ENCODE measurements at regions not wholly inside any gene's neighbourhood (a gene's known extent, or its start where the extent isn't known, plus 50 kb on each side); places are given as distances from the start of the nearest gene placed in this dataset.

GRCh38 chr13:59112221-59112718 lies 1051.5 kb downstream of the DIAPH3 start:
- no peak for DNase-seq (ENCODE audit: low read depth in 2 of 2)

- no peak for DNase-seq (ENCODE audit: low read depth in 2 of 2)
Measured at GRCh38 chr13:59119475-59119874, 1044.3 kb downstream of the DIAPH3 start.

DNA sequence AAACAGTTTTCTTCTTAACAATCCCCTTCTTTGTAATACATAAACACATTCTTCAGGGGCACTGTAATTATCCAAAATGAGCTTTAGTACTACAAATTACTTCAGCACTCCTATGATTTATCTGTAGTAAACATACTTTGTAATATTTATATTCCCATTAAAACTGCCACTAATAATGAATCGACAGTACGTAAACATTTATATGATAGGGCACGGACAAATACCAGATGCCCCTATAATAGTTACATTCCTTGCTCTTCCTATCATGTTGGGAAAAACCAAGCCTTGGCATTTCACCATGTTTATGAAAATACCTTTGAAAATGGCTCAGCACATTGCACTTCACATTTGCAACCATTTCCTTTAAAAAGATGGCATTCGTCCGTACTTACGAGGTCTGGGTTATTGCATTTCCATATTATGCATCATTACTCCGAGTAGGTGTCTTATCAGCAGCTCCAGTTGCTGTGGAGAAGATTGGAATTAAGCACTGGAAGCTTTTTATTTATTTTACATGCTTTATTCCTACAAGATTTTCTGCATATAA lies 1043.4 kb downstream of the DIAPH3 start:
- no peak for DNase-seq (ENCODE audit: low read depth in 2 of 2)

- no peak for DNase-seq (ENCODE audit: low read depth in 2 of 2)
Measured at GRCh38 chr13:59121507-59121906, 1042.2 kb downstream of the DIAPH3 start.

- no peak for DNase-seq (ENCODE audit: low read depth in 2 of 2)
Measured at GRCh38 chr13:59126474-59126873, 1037.3 kb downstream of the DIAPH3 start.

DNA sequence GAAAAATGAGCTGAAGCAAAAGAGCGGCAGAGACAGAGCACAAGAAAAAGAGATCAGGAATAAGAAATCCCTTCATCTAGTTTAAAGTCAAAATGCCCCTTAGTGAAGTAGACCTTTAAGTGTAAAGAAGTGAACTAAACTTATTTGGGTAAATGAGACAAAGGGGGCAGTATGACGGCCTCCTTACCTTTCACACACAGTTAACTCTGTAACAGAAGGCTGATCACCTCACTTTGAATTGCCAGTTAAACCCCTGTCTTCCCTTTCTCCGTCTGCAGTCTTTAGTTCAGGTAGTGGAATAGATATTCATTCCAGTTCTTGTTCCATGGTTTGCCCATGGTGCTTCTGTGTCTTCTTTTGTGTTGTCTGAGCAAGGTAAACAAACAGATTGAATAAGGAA lies 1029.8 kb downstream of the DIAPH3 start:
- DNase-seq (ENCODE audit: low read depth in 2 of 2) = no peak

DNA sequence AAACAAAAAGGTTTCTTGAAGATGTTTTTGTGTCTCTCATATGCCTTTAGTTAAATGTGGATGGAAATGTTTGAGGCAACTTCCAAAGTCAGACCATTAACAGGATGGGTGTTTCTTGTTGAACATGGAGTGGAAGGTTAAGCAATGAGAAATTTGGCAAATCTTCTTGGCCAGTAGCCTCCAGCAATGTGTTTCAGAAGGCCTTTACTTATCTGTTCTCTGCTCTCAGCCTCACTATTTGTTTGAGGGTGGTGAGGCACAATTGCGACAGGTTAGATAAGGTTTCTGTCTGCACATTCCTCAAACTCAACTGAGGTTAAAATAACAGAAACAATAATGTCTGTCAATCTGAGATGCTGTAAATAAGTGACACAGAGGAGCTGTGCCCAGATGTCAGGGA lies 1019.0 kb downstream of the DIAPH3 start:
- no peak for DNase-seq (ENCODE audit: low read depth in 2 of 2)

GRCh38 chr13:59145381-59145780 lies 1018.3 kb downstream of the DIAPH3 start:
- DNase-seq (ENCODE audit: low read depth in 2 of 2) = no peak

- DNase-seq (ENCODE audit: low read depth in 2 of 2) = no peak
Measured at GRCh38 chr13:59157181-59157580, 1006.5 kb downstream of the DIAPH3 start.

GRCh38 chr13:59166174-59166573 lies 997.6 kb downstream of the DIAPH3 start:
- DNase-seq (ENCODE audit: low read depth in 2 of 2) = no peak

DNA sequence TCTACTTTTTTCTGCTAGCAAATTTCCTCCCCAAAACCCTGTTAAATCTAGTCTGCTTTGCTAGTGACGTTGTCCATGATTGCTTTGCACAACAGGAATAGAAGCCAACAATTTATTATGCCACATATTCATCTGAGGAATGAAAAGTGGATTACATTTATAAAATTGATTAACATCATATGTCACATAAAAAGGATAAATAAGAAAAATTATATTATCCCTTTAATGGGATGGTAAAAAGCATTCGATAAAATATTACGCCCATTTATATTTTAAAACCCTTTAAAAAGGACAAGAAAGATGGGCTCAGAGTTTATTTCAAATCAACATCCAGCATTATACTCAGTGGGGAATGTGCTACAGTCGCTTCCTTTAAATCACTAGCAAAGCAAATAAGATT lies 991.7 kb downstream of the DIAPH3 start:
- no peak for DNase-seq (ENCODE audit: low read depth in 2 of 2)

GRCh38 chr13:59176775-59177174 lies 987.0 kb downstream of the DIAPH3 start:
- no peak for DNase-seq (ENCODE audit: low read depth in 2 of 2)

- DNase-seq (ENCODE audit: low read depth in 2 of 2) = no peak
Measured at GRCh38 chr13:59178344-59178743, 985.4 kb downstream of the DIAPH3 start.

DNA sequence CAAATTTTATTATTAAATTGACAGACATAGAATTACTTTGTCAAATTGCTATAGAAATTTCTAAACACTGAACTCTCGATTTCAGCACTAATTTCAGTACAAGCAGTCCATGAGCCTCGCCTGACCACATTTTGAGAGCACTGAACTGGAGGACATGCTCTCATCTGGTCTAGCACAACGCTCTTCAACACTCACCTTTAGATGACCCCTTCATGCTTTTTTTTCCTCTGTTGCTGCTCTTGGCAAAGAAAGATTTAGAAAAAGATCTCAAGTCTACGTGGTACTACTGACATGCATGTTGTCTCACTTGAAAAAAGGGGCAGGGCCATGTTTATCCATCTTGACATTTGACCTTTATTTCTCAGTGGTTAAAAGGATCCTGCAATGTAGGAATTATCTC lies 981.5 kb downstream of the DIAPH3 start:
- no peak for DNase-seq (ENCODE audit: low read depth in 2 of 2)

- DNase-seq (ENCODE audit: low read depth in 2 of 2) = no peak
Measured at GRCh38 chr13:59197397-59197796, 966.3 kb downstream of the DIAPH3 start.

GRCh38 chr13:59201841-59202240 lies 961.9 kb downstream of the DIAPH3 start:
- DNase-seq (ENCODE audit: low read depth in 2 of 2) = no peak

- no peak for DNase-seq (ENCODE audit: low read depth in 2 of 2)
Measured at GRCh38 chr13:59203855-59204254, 959.9 kb downstream of the DIAPH3 start.

DNA sequence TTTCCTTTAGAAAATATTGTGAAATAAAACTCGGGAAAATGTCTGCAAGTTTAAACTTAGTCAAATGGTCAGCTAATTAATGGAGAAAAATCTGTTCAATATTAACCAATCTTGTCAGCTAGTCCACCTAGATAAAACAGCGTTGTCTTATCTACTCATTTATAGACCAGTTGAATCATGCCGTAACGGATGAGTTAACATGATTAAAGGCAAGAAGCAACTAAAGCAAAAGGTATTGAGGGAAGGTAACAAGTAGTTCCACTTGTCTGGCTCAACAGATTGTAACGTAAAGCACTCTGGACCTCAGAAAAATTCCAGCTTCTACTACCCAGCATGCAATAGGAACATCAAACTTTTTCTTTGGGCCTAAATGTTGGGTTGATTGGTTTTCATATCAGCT lies 958.2 kb downstream of the DIAPH3 start:
- DNase-seq (ENCODE audit: low read depth in 2 of 2) = no peak

GRCh38 chr13:59208405-59209195 lies 955.1 kb downstream of the DIAPH3 start:
- DNase-seq (ENCODE audit: low read depth in 2 of 2) = no peak

DNA sequence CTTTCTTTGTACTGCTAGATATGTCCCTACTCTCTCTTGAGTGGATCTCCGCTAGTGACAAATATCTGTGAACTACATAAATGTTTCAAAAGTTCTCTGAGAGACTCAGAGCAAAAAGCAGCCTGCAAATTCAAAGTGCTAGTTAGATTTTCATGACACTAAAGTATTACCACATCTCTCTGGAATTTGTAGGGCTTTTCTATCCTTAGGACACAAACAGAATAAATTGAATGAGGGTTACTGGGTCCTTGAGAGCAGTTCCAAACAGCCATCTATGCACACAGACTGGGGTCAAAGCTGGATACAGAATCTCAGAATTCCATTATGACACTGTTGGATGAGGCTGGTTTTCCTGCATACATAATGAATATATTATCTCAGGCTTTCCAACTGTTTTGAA lies 953.2 kb downstream of the DIAPH3 start:
- no peak for DNase-seq (ENCODE audit: low read depth in 2 of 2)

GRCh38 chr13:59211606-59212005 lies 952.1 kb downstream of the DIAPH3 start:
- DNase-seq (ENCODE audit: low read depth in 2 of 2) = no peak

- DNase-seq (ENCODE audit: low read depth in 2 of 2) = no peak
Measured at GRCh38 chr13:59229401-59229800, 934.3 kb downstream of the DIAPH3 start.

DNA sequence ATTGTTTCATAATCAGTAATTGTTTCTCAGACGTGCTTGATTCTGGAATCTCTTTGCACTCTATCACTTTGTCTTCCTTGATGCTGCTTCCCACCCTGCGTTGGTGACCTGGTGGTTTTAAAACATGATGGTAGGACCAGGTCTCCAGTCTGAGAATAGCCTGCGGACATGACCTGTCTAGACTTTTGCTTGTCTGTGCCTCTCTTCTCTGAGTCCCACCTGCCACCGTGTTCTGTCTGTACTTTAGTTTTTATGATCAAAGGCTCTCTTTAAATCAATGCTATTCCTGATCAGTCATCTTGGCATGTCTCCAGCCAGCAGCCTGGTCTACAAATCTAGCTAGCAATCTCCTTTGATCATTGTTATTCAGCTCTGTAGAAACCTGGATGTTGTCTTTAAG lies 933.9 kb downstream of the DIAPH3 start:
- no peak for DNase-seq (ENCODE audit: low read depth in 2 of 2)

Measured in stimulated activated CD4-positive, alpha-beta T cell treated with anti-CD3 and anti-CD28 coated beads, Interleukin-12 subunit alpha, Interleukin-12 subunit beta, amount 100 ng/mL, for 24 hours (primary cell).